H9 (cell line): ENCODE measurements at regions not wholly inside any gene's neighbourhood (a gene's known extent, or its start where the extent isn't known, plus 50 kb on each side); places are given as distances from the start of the nearest gene placed in this dataset.

ENCODE experiments used
- DNase-seq: peaks from one replicate; pipeline ENCODE4 v3.0.0-alpha.2; 2017
- H2AFZ ChIP-seq: one replicate; pipeline ENCODE4 v1.6.1; 2013; ENCODE audit warnings: mild to moderate bottlenecking, low read length, control low read depth, moderate library complexity
- H2AK5ac ChIP-seq: 2 replicates; pipeline ENCODE4 v1.6.1; 2013; ENCODE audit warnings: low read length, control low read depth, mixed read lengths; ENCODE audit not compliant: insufficient read length
- H2BK120ac ChIP-seq: one replicate; pipeline ENCODE4 v1.6.1; 2013; ENCODE audit warnings: low read depth, mild to moderate bottlenecking, low read length, control low read depth, inconsistent platforms; ENCODE audit not compliant: poor library complexity, severe bottlenecking
- H2BK12ac ChIP-seq: 2 replicates; pipeline ENCODE4 v1.6.1; 2013; ENCODE audit warnings: low read length, control low read depth, mixed read lengths, low read depth; ENCODE audit not compliant: insufficient read length
- H2BK15ac ChIP-seq: 2 replicates; pipeline ENCODE4 v1.6.1; 2013; ENCODE audit warnings: low read depth, low read length, control low read depth
- H2BK20ac ChIP-seq: one replicate; pipeline ENCODE4 v1.6.1; 2013; ENCODE audit warnings: low read depth, mild to moderate bottlenecking, low read length, control low read depth, inconsistent platforms; ENCODE audit not compliant: poor library complexity, severe bottlenecking
- H2BK5ac ChIP-seq: 2 replicates; pipeline ENCODE4 v1.6.1; 2013; ENCODE audit warnings: low read length, control low read depth, mixed read lengths; ENCODE audit not compliant: insufficient read length
- H3K14ac ChIP-seq: 2 replicates; pipeline ENCODE4 v1.6.1; 2013; ENCODE audit warnings: low read length, control low read depth; ENCODE audit not compliant: insufficient read depth
- H3K18ac ChIP-seq: 2 replicates; pipeline ENCODE4 v1.6.1; 2013; ENCODE audit warnings: low read depth, mild to moderate bottlenecking, mixed read lengths, low read length, control low read depth; ENCODE audit not compliant: insufficient read length
- H3K23ac ChIP-seq: 2 replicates; pipeline ENCODE4 v1.6.1; 2013; ENCODE audit warnings: low read length, control low read depth, mixed read lengths, low read depth; ENCODE audit not compliant: insufficient read length
- H3K23me2 ChIP-seq: 2 replicates; pipeline ENCODE4 v1.6.1; 2013; ENCODE audit warnings: low read depth, mild to moderate bottlenecking, mixed read lengths, low read length, control low read depth; ENCODE audit not compliant: insufficient read length, poor library complexity, severe bottlenecking
- H3K27ac ChIP-seq: 2 replicates; pipeline ENCODE4 v1.5.1; 2013; ENCODE audit warnings: low read length, control low read depth, mixed read lengths, low read depth; ENCODE audit not compliant: insufficient read length
- H3K27me3 ChIP-seq: 2 replicates; pipeline ENCODE4 v1.6.1; 2013; ENCODE audit warnings: low read length, control low read depth, inconsistent platforms; ENCODE audit not compliant: insufficient read depth
- H3K4ac ChIP-seq: 2 replicates; pipeline ENCODE4 v1.6.1; 2013; ENCODE audit warnings: low read depth, mild to moderate bottlenecking, control low read depth, inconsistent platforms, low read length, moderate library complexity
- H3K4me1 ChIP-seq: 2 replicates; pipeline ENCODE4 v1.6.1; 2013; ENCODE audit warnings: low read length, control low read depth, inconsistent platforms; ENCODE audit not compliant: insufficient read depth
- H3K4me2 ChIP-seq: 2 replicates; pipeline ENCODE4 v1.6.1; 2013; ENCODE audit warnings: low read length, control low read depth, mixed read lengths; ENCODE audit not compliant: insufficient read length, insufficient read depth
- H3K56ac ChIP-seq: 2 replicates; pipeline ENCODE4 v1.6.1; 2013; ENCODE audit warnings: low read depth, mild to moderate bottlenecking, mixed read lengths, low read length, control low read depth; ENCODE audit not compliant: insufficient read length
- H3K79me1 ChIP-seq: 2 replicates; pipeline ENCODE4 v1.6.1; 2013; ENCODE audit warnings: low read depth, mild to moderate bottlenecking, moderate library complexity, low read length, control low read depth, inconsistent platforms; ENCODE audit not compliant: insufficient read depth, poor library complexity, severe bottlenecking
- H3K79me2 ChIP-seq: 2 replicates; pipeline ENCODE4 v1.6.1; 2013; ENCODE audit warnings: low read length, control low read depth, inconsistent platforms; ENCODE audit not compliant: insufficient read depth
- H3K9ac ChIP-seq: 2 replicates; pipeline ENCODE4 v1.6.1; 2013; ENCODE audit warnings: low read length, control low read depth, mixed read lengths; ENCODE audit not compliant: insufficient read length; ENCODE audit errors: extremely low read depth
- H3K9me3 ChIP-seq: one replicate; pipeline ENCODE4 v1.6.1; 2013; ENCODE audit warnings: low read depth, low read length, inconsistent platforms; ENCODE audit not compliant: control insufficient read depth
- H3T11ph ChIP-seq: one replicate; pipeline ENCODE4 v1.6.1; 2013; ENCODE audit warnings: mild to moderate bottlenecking, low read length, control low read depth, inconsistent platforms
- H4K20me1 ChIP-seq: one replicate; pipeline ENCODE4 v1.6.1; 2013; ENCODE audit not compliant: control insufficient read depth, insufficient read length, insufficient read depth
- H4K5ac ChIP-seq: 2 replicates; pipeline ENCODE4 v1.6.1; 2013; ENCODE audit warnings: low read depth, mild to moderate bottlenecking, mixed read lengths, low read length, control low read depth; ENCODE audit not compliant: insufficient read length
- H4K8ac ChIP-seq: replicated peaks from 2 replicates; pipeline ENCODE4 v1.6.1; 2013; ENCODE audit warnings: low read length, control low read depth, mixed read lengths, low read depth; ENCODE audit not compliant: insufficient read length
- H4K91ac ChIP-seq: 2 replicates; pipeline ENCODE4 v1.6.1; 2013; ENCODE audit warnings: low read depth, mild to moderate bottlenecking, moderate library complexity, mixed read lengths, low read length, control low read depth; ENCODE audit not compliant: insufficient read length
- H3K27ac Mint-ChIP-seq, 3 experiments: 2 replicates in 2 of 3; 3 replicates in 1 of 3; pipeline ENCODE4 v1.8.0; 2020 to 2021; ENCODE audit warnings: mixed read lengths in 3 of 3, mild to moderate bottlenecking in 1 of 3, moderate library complexity in 1 of 3
- H3K27me3 Mint-ChIP-seq: 2 replicates; pipeline ENCODE4 v1.8.0; 2021; ENCODE audit warnings: low read depth, mild to moderate bottlenecking, moderate library complexity, mixed read lengths
- H3K36me3 Mint-ChIP-seq, 3 experiments: 2 replicates in 2 of 3; 3 replicates in 1 of 3; pipeline ENCODE4 v1.8.0; 2020 to 2021; ENCODE audit warnings: low read depth in 3 of 3, mixed read lengths in 3 of 3; ENCODE audit not compliant: insufficient read depth in 1 of 3
- H3K4me1 Mint-ChIP-seq, 2 experiments: 2 replicates each; pipeline ENCODE4 v1.8.0; 2020; ENCODE audit warnings: mixed read lengths in 2 of 2
- H3K4me3 Mint-ChIP-seq, 2 experiments: 2 replicates in 1 of 2; 3 replicates in 1 of 2; pipeline ENCODE4 v1.8.0; 2020 to 2021; ENCODE audit warnings: mild to moderate bottlenecking in 2 of 2, mixed read lengths in 2 of 2, moderate library complexity in 1 of 2
- H3K9me3 Mint-ChIP-seq, 2 experiments: 2 replicates in 1 of 2; 3 replicates in 1 of 2; pipeline ENCODE4 v1.8.0; 2020; ENCODE audit warnings: mild to moderate bottlenecking in 2 of 2, mixed read lengths in 2 of 2, moderate library complexity in 1 of 2
- CTCF ChIP-seq: fragments of 200-600 bp; sonication (generic); conservative IDR thresholded peaks from 3 replicates; pipeline ENCODE4 v1.8.0; 2021; ENCODE audit warnings: antibody characterized with exemption, mild to moderate bottlenecking
- WGBS: extraction: QIAGEN DNeasy Blood & Tissue Kit; methylation state at CpG from one replicate; pipeline ENCODE4 v1.1.7; 2013; ENCODE audit warnings: missing lambda C conversion rate, low lambda C conversion rate, mixed read lengths; ENCODE audit not compliant: insufficient read length; ENCODE audit errors: extremely low coverage; 5-methylcytosine and 5-hydroxymethylcytosine counted together

- Histone ChIP-seq H3K27me3 (no peaks in the 10 kb centered on the region), H2AFZ (no peak overlapping the region), H4K91ac (no peak overlapping the region), H3K27ac (no peak overlapping the region), H2BK20ac (no peak overlapping the region), H3K4ac (no peak overlapping the region), H2BK5ac (no peak overlapping the region), H2AK5ac (no peak overlapping the region), H3K79me1 (no peaks in the 10 kb centered on the region), H2BK15ac (no peak overlapping the region), H3K9ac (no peak overlapping the region), H4K20me1 (no peaks in the 10 kb centered on the region), H3K4me2 (no peak overlapping the region), H3K79me2 (no peaks in the 10 kb centered on the region), H3K9me3 (no peaks in the 10 kb centered on the region), H4K8ac (no peak overlapping the region), H3K18ac (no peak overlapping the region), H3T11ph (no peak overlapping the region), H3K56ac (no peak overlapping the region), H2BK12ac (no peak overlapping the region), H3K14ac (no peak overlapping the region), H2BK120ac (no peak overlapping the region), H3K4me1 (no peaks in the 10 kb centered on the region), H3K23me2 (no peaks in the 10 kb centered on the region), H3K23ac (no peak overlapping the region), H4K5ac (no peak overlapping the region)
- Mint-ChIP-seq H3K4me1 (peaks cover 0 to 5% of the 10 kb centered on the region in 2 experiments; a peak in 2 of 4 replicates), H3K27ac (no peak overlapping the region), H3K4me3 (no peak overlapping the region), H3K36me3 (no peaks in the 10 kb centered on the region), H3K27me3 (no peaks in the 10 kb centered on the region), H3K9me3 (no peaks in the 10 kb centered on the region)
- no CpG with 5 or more reads among the region's 6 CpGs for WGBS
- no peak for TF ChIP-seq CTCF
- DNase-seq, result no peak
Observed at GRCh38 chr2:21774691-21775368, 651.1 kb downstream of the TDRD15 start.
